HUES48 (cell line): ENCODE measurements at regions not wholly inside any gene's neighbourhood (a gene's known extent, or its start where the extent isn't known, plus 50 kb on each side); places are given as distances from the start of the nearest gene placed in this dataset.

Experiments
- H3K27ac ChIP-seq: one replicate; pipeline ENCODE4 v1.7.0; 2013; ENCODE audit warnings: low read depth, low read length, inconsistent platforms
- H3K27me3 ChIP-seq: 2 replicates; pipeline ENCODE4 v1.6.1; 2013; ENCODE audit warnings: mild to moderate bottlenecking, low read length; ENCODE audit not compliant: control insufficient read depth, insufficient read depth
- H3K36me3 ChIP-seq: 2 replicates; pipeline ENCODE4 v1.6.1; 2013; ENCODE audit warnings: low read length; ENCODE audit not compliant: control insufficient read depth, insufficient read depth
- H3K4me1 ChIP-seq: 2 replicates; pipeline ENCODE4 v1.6.1; 2013; ENCODE audit warnings: mild to moderate bottlenecking, low read length; ENCODE audit not compliant: control insufficient read depth, insufficient read depth
- H3K4me3 ChIP-seq: 2 replicates; pipeline ENCODE4 v1.5.1; 2013; ENCODE audit warnings: mild to moderate bottlenecking, low read depth, low read length
- H3K9ac ChIP-seq: 2 replicates; pipeline ENCODE4 v1.6.1; 2013; ENCODE audit warnings: mild to moderate bottlenecking, low read depth, low read length, moderate library complexity
- H3K9me3 ChIP-seq: 2 replicates; pipeline ENCODE4 v1.6.1; 2013; ENCODE audit warnings: low read length; ENCODE audit not compliant: control insufficient read depth, insufficient read depth

- Histone ChIP-seq H3K4me1 (peaks cover 57% of the 10 kb centered on the region), H3K9ac (no peak overlapping the region), H3K36me3 (peaks cover 57% of the 10 kb centered on the region), H3K27ac (peak overlapping the region; percentile 87), H3K27me3 (no peaks in the 10 kb centered on the region), H3K9me3 (no peaks in the 10 kb centered on the region), H3K4me3 (no peak overlapping the region)
These were observed 52.7 kb upstream of the ZCCHC13 start for GRCh38 chrX:74251006-74251930.

- peak overlapping the region; percentile 87 for H3K27ac ChIP-seq
- H3K27me3 ChIP-seq: no peaks in the 10 kb centered on the region
- peaks cover 54% of the 10 kb centered on the region for H3K4me1 ChIP-seq
- peaks cover 55% of the 10 kb centered on the region for H3K36me3 ChIP-seq
- no peaks in the 10 kb centered on the region for H3K9me3 ChIP-seq
- H3K9ac ChIP-seq: no peak overlapping the region
- no peak overlapping the region for H3K4me3 ChIP-seq
These were observed 53.4 kb upstream of the ZCCHC13 start for GRCh38 chrX:74250574-74250973.

- Histone ChIP-seq H3K9me3 (no peaks in the 10 kb centered on the region), H3K9ac (no peak overlapping the region), H3K4me1 (peaks cover 51% of the 10 kb centered on the region), H3K27me3 (no peaks in the 10 kb centered on the region), H3K36me3 (peaks cover 53% of the 10 kb centered on the region), H3K4me3 (peak overlapping the region; percentile 43; the same call in 1 of the 2 replicates), H3K27ac (peak overlapping the region; percentile 87)
These were observed 54.0 kb upstream of the ZCCHC13 start for GRCh38 chrX:74249963-74250362.

- no peak overlapping the region for H3K9ac ChIP-seq
- H3K36me3 ChIP-seq: peaks cover 51% of the 10 kb centered on the region
- H3K27ac ChIP-seq: peak overlapping the region; percentile 87
- peaks cover 41% of the 10 kb centered on the region for H3K4me1 ChIP-seq
- no peak overlapping the region; the same call in 1 of the 2 replicates for H3K4me3 ChIP-seq
- H3K27me3 ChIP-seq: no peaks in the 10 kb centered on the region
- H3K9me3 ChIP-seq: no peaks in the 10 kb centered on the region
These were observed 55.1 kb upstream of the ZCCHC13 start for GRCh38 chrX:74248889-74249288.

GRCh38 chrX:74246524-74246923 is 57.5 kb upstream of the ZCCHC13 start:
- Histone ChIP-seq H3K9ac (no peak overlapping the region), H3K27me3 (no peaks in the 10 kb centered on the region), H3K4me1 (peaks cover 29% of the 10 kb centered on the region), H3K9me3 (no peaks in the 10 kb centered on the region), H3K27ac (no peak overlapping the region), H3K4me3 (no peak overlapping the region), H3K36me3 (peaks cover 46% of the 10 kb centered on the region)

GRCh38 chrX:74242484-74243138 is 61.4 kb upstream of the ZCCHC13 start:
- H3K36me3 ChIP-seq: peaks cover 79% of the 10 kb centered on the region
- H3K4me1 ChIP-seq: peaks cover 2% of the 10 kb centered on the region; the same call in 1 of the 2 replicates
- peaks cover 6% of the 10 kb centered on the region; the same call in 1 of the 2 replicates for H3K27me3 ChIP-seq
- H3K27ac ChIP-seq: no peak overlapping the region
- no peaks in the 10 kb centered on the region for H3K9me3 ChIP-seq
- H3K4me3 ChIP-seq: no peak overlapping the region
- no peak overlapping the region for H3K9ac ChIP-seq

GRCh38 chrX:74242050-74242449 is 61.9 kb upstream of the ZCCHC13 start:
- no peak overlapping the region for H3K4me3 ChIP-seq
- peaks cover 6% of the 10 kb centered on the region; the same call in 1 of the 2 replicates for H3K27me3 ChIP-seq

GRCh38 chrX:74238771-74239170 is 65.2 kb upstream of the ZCCHC13 start:
- Histone ChIP-seq H3K36me3 (peaks cover 51% of the 10 kb centered on the region), H3K27me3 (peaks cover 6% of the 10 kb centered on the region; the same call in 1 of the 2 replicates), H3K9ac (no peak overlapping the region)

More at GRCh38 chrX:74242050-74242449, 61.9 kb upstream of the ZCCHC13 start:
- Histone ChIP-seq H3K9ac (no peak overlapping the region), H3K36me3 (peaks cover 75% of the 10 kb centered on the region), H3K27ac (no peak overlapping the region), H3K9me3 (no peaks in the 10 kb centered on the region), H3K4me1 (peaks cover 2% of the 10 kb centered on the region; the same call in 1 of the 2 replicates)

GRCh38 chrX:74234818-74235217 is 69.2 kb upstream of the ZCCHC13 start:
- H3K27ac ChIP-seq: no peak overlapping the region
- 0 out of 2 replicates have a peak, but pooled peaks cover under 1% of the 10 kb centered on the region for H3K27me3 ChIP-seq
- peaks cover 23% of the 10 kb centered on the region for H3K36me3 ChIP-seq
- H3K4me3 ChIP-seq: no peak overlapping the region
- H3K4me1 ChIP-seq: no peaks in the 10 kb centered on the region
- no peaks in the 10 kb centered on the region for H3K9me3 ChIP-seq
- no peak overlapping the region for H3K9ac ChIP-seq

More at GRCh38 chrX:74238771-74239170, 65.2 kb upstream of the ZCCHC13 start:
- Histone ChIP-seq H3K27ac (no peak overlapping the region), H3K4me3 (no peak overlapping the region), H3K9me3 (no peaks in the 10 kb centered on the region), H3K4me1 (peaks cover 2% of the 10 kb centered on the region; the same call in 1 of the 2 replicates)

GRCh38 chrX:74232859-74233258 is 71.1 kb upstream of the ZCCHC13 start:
- Histone ChIP-seq H3K9ac (no peak overlapping the region), H3K27me3 (no peaks in the 10 kb centered on the region), H3K4me3 (no peak overlapping the region), H3K27ac (no peak overlapping the region), H3K4me1 (peaks cover 3% of the 10 kb centered on the region; the same call in 1 of the 2 replicates), H3K9me3 (no peaks in the 10 kb centered on the region), H3K36me3 (peaks cover 8% of the 10 kb centered on the region)
